CD4-positive, alpha-beta T cell treated with Interleukin-12 subunit alpha and Interleukin-12 subunit beta, for 1 hour (primary cell): ENCODE measurements at regions not wholly inside any gene's neighbourhood (a gene's known extent, or its start where the extent isn't known, plus 50 kb on each side); places are given as distances from the start of the nearest gene placed in this dataset.
"Not testable (repeated sequence)": the region's sequence is repeated elsewhere in the genome, so short reads cannot be mapped to it uniquely, and the experiment has no call there.

ENCODE experiments used
- DNase-seq: peaks from one replicate; pipeline ENCODE4 v3.0.0-alpha.2; 2020

DNA sequence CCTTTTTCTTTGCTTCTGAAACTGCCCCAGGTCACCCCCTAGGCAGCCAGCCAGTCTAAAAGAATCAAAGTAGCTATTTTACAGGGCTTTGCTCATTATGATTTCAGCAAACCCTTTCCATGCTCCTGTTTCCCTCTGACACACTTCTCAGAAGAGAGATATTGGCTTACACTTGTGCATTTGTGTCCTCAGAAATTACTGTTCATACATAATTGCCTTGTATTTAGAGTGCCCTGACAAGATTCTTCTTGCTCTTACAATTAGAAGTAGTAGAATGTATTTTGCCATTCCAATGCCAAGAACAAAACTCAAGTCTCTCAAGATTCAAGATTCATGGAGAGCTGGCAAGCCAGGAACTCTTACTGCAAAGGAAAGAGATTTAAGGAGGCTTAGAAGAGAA, 531.0 kb upstream of the ZFP42 start:
- no peak for DNase-seq

GRCh38 chr4:187467224-187467623, 528.3 kb upstream of the ZFP42 start:
- DNase-seq: no peak

DNA sequence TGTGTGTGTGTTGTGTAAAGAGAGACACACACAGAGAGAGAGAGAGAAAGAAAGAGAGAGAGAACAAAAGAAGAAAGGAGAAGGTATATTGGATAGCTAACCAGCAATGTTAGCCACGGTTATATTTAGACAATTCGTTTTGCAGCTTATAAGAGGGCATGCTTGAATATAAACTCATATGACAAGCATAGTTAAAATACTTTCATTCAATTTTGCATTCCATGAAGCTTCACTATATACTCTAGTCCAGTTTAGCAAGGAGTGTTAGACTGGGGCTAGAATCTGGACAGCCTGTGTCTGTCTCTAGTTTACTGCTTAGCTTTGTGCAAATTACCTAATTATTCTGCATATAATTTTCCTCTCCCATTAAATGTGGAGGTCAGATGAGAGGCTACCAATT, 525.9 kb upstream of the ZFP42 start:
- DNase-seq: no peak

- DNase-seq: no peak
These were observed 525.5 kb upstream of the ZFP42 start for GRCh38 chr4:187470061-187470460.

- DNase-seq: no peak
These were observed 521.3 kb upstream of the ZFP42 start for GRCh38 chr4:187474238-187474637.

DNA sequence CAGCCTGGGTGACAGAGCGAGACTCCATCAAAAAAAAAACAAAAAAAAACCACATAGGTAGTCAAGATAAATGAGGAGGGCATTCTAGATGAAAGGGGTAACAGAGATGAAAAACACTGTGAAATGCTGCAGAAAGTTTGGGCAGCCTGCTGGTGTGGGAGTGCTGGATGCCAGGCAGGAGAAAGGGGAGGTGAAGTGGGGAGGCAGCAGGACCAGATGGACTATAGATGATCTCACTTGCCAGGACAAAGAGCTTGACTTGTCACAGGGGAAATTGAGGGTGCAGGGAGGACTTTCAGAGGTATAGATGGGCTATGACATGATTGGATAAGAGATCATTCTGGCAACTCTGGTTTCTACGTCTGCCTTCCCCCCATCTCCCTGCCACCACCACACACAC, 519.7 kb upstream of the ZFP42 start:
- no peak for DNase-seq

GRCh38 chr4:187477224-187477623, 518.3 kb upstream of the ZFP42 start:
- DNase-seq: no peak

- no peak for DNase-seq
These were observed 517.1 kb upstream of the ZFP42 start for GRCh38 chr4:187478292-187479140.

DNA sequence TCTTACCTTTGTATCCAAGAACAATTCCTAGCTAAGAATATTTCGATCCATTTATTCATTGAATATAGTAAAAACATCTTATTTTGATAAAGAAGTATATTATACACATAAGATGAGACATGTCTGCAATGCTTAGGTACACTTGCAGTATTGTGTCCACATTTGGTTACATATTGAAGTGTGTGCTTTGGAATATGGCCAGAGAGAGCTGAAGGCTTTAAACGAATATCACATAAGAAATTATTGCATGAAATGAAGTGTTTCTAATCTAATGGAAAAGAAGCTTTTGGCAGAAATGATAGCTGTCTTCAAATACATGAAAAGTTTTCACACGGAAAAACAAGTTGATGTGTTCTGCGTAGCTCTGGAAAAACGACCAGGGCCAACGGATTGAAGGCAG, 516.1 kb upstream of the ZFP42 start:
- DNase-seq: no peak

DNA sequence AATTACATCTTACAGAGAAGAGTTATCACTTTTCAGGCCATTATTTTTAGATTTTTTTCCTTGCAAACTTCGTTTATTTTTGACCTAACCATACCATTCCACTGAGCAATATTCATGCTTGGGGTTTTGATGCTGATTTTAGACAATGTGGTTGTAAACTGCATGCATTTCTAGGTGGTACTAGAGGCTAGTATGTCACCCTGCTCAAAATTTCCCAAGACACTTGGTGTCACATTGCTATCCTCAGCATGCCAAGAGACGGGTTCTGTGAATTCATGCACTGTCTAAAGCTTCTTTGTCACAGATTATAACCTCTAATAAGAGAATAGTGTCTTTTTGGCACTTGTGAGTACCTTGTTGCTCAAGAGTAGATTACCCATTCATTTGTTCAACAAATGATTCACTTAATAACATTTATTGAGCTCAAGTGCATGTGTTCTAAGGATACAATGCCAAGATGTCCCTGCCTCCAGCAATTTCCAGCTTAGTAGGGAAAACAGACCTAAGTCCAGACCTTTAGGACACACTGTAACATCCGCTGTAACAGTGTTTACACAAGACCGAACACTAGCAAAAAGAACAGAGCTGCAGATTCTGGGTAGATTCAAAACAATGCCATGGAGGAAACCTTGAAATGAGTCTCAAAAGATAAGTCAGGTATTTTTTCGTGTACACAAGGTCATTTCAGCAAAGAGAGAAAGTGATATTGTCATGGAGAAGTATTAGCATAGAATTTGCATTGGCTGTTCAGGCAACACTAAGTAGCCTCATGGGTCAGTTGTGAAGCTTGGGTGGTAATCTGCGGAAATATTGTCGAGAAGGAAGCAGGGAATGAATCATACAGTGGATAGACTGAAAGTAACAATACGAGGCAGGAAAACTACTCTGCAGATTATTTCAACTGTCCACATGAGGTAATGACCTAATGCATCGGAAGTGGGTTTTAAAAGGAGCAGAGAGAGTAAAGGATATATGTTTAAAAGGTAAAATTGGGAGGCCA, 515.1 kb upstream of the ZFP42 start:
- no peak for DNase-seq

DNA sequence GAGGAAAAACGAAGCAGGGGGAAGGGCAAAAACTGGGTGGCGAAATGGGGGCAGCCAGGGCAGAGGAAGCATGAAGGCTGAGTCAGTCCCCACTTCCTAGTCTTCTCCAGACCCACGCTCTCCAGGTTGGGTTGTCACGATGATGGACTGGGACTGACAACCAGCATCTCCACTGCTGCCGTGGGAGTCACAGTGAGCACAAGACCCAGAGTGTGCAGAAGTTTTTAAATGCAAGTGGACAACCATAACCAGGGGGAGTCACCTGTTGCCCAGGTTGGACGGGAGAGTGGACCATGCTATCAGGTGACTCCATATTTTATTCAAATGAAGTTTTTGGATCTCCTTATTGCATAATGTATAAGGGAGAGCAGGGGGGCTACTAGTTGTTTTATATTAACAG, 511.4 kb upstream of the ZFP42 start:
- DNase-seq: no peak

GRCh38 chr4:187485676-187486075, 509.9 kb upstream of the ZFP42 start:
- DNase-seq: no peak

- no peak for DNase-seq
These were observed 504.3 kb upstream of the ZFP42 start for GRCh38 chr4:187491286-187491685.

DNA sequence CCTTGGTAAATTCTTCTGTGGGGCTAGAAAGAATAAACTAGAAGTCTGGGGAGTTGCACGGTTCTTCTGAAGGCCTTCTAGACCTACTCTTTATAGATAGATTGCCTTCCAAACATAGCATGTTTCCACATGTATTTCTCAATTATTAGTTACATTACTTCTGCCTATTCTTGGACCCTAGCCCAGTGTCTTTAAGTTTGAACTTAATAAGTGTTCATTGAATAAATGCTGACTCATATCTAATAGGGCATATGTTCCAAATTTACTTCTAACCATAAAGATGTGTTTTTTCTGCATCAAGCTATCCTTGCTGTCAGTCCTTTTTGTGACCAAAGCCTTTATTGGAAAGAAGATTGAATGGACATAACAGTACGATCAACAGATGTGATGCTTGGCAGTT, 503.6 kb upstream of the ZFP42 start:
- DNase-seq: no peak

- DNase-seq: no peak
These were observed 501.9 kb upstream of the ZFP42 start for GRCh38 chr4:187493661-187494060.

- no peak for DNase-seq
These were observed 495.6 kb upstream of the ZFP42 start for GRCh38 chr4:187499956-187500355.

GRCh38 chr4:187500796-187501195, 494.8 kb upstream of the ZFP42 start:
- DNase-seq: no peak

GRCh38 chr4:187501731-187502130, 493.8 kb upstream of the ZFP42 start:
- DNase-seq: no peak

DNA sequence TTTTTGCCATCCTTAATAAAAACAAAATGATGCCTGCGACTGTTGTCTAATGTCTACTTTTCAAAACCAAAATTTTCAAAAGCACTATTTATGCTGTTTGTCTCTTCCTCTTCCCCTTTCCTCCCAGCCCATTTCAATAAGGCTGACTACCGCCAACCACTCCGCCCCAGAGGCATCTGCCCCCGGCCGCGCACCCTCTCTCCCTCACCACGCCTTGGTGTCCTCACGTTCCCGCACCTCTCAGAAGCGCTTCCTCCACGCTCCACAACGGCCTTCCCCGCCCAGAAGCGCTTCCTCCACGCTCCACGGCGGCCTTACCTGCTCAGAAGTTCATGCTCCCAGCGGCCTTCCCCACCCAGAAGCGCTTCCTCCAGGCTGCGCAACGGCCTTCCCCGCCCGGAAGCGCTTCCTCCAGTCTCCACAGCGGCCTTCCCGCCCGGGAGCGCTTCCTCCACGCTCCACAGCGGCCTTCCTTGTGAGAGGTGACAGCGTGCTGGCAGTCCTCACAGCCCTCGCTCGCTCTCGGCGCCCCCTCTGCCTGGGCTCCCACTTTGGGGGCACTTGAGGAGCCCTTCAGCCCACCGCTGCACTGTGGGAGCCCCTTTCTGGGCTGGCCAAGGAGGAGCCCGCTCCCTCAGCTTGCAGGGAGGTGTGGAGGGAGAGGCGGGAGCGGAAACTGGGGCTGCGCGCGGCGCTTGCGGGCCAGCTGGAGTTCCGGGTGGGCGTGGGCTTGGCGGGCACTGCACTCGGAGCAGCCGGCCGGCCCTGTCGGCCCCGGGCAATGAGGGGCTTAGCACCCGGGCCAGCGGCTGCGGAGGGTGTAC, 490.4 kb upstream of the ZFP42 start:
- no peak for DNase-seq

DNA sequence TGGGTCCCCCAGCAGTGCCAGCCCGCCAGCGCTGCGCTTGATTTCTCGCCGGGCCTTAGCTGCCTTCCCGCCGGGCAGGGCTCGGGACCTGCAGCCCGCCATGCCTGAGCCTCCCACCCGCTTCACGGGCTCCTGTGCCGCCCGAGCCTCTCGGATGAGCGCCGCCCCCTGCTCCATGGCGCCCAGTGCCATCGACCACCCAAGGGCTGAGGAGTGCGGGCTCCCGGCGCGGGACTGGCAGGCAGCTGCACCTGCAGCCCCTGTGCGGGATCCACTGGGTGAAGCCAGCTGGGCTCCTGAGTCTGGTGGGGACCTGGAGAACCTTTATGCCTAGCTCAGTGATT, 489.8 kb upstream of the ZFP42 start:
- DNase-seq: not testable (repeated sequence)

DNA sequence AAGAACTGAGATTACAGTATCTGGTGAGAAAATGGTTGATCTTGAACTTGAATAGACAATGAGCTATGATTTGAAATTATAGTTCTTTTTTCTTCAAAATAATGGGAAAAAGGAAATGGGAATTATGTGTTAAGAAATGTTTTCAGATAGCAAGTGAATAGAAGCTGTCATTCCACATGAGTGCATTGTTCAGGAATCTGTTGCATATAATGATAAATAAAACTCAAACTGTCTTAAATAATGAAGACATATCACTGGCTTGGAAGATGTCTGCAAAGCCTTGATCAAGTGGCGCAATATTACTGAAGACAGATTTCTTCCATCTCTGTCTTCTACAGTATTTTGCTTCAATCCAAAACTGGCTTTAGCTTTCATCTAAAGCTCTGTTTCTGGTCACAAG, 479.3 kb upstream of the ZFP42 start:
- DNase-seq: no peak

- DNase-seq: no peak
These were observed 453.9 kb upstream of the ZFP42 start for GRCh38 chr4:187541666-187542065.

DNA sequence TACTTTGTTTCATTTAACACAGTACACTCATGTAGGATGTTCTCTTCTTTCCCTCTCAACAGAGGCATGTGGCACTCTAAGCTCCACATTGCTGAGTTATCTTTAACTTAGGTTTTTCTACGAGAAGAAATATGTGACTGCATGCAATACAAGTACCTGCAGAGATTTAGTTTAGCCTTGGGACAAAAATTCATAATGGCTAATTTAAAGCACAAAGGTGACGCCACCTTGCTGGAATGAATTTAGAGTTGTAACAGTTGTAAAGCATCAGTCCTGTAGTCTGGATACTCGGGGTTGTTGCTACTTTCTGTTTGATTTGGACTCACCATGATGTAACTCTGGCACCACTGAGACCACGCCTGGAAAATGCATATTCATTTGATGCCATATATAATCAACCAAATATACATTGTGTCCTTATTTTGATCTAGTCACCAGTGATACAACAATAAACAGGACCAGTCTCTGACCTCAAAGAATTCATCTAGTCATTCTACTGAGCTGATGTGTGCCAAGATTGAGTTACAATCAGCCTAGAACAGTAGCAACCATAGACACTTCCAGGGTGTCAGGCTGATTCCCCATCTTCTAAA, 451.0 kb upstream of the ZFP42 start:
- no peak for DNase-seq
